ENCODE measurements at regions not wholly inside any gene's neighbourhood (a gene's known extent, or its start where the extent isn't known, plus 50 kb on each side); places are given as distances from the start of the nearest gene placed in this dataset.

DNA sequence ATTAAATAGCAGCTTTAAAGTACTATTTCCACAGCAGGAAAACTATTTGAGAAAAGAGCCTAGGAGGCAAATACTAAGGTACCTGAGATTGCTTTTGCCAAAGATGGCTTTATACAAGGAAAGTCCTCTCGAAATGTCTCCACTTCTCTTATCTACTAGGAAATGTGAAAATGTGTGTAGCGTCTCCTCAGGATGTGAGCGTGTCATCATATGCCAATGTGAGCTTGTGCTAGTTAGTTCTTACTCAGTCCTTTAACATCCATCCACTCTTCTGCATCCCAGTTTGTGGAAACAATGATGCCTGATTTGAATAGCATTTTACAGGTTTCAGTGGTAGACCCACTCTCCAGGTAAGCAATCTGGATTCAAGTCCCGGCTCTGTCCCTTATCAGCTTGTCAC lies 421.0 kb downstream of the DYNC2H1 start:
- POLR2A ChIA-PET (ENCODE audit: low non-redundant PET), result no interaction called here
- intact Hi-C loops (cut with micrococcal nuclease; ENCODE audit: unreplicated experiment), result no loop called here
- TF ChIP-seq CTCF (conservative IDR thresholded peaks at IDR 0.05; ENCODE audit: low read depth, low read length) (no peak), EZH2 (IDR thresholded peaks at IDR 0.05; ENCODE audit: borderline replicate concordance, low read depth, low read length, poor library complexity, severe bottlenecking) (no peak)
- no peak for DNase-seq (ENCODE audit: low spot score)
- CTCF ChIA-PET, result no interaction called here
- no peaks in the 10 kb centered on the region for H3K36me3 ChIP-seq (ENCODE audit: insufficient read depth, low read length, poor library complexity, severe bottlenecking)
- H3K9me3 ChIP-seq (ENCODE audit: low read depth, low read length, poor library complexity, severe bottlenecking), result no peaks in the 10 kb centered on the region
- no peaks in the 10 kb centered on the region for H3K27me3 ChIP-seq (replicated peaks; ENCODE audit: insufficient read depth, low read depth, low read length, poor library complexity)
- H3K27ac ChIP-seq (ENCODE audit: low read depth, low read length, poor library complexity, severe bottlenecking), result no peak overlapping the region
- no TSS peak for BruUV-seq (replicated peaks)
- H3K4me3 ChIP-seq (ENCODE audit: low read depth, low read length, poor library complexity, severe bottlenecking), result no peak overlapping the region
- H3K4me1 ChIP-seq (ENCODE audit: insufficient read depth, low read length, poor library complexity, severe bottlenecking), result peaks cover 25% of the 10 kb centered on the region

DNA sequence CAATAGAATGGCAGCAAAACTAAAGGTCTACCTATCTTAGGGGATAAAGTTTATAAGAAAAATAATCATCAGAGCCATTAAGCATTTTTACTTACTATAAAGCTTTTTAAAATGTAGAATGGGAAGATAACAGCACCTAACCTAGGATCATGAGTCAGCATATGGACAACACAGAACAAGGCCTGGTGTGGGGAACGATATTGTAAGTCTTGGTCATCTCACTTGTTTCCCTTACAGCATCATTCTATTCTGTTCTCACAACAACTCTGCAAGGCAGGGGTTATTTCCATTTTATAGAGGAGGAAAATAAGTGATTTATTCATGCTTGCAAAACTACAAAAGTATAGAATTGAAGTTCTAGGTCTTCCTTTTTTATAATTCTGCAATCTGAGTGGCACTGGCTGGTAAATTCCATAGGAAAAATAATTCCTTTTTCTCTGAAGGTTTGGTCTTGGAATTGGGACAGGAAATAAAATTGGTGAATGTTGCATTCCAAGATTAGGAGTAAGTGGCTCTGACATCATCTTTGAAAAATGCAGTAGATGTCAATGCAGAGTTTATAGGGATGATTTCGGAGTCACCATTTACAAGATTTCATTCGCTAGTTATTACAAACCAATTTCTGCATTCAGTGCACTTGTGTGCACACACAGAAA lies 423.0 kb downstream of the DYNC2H1 start:
- Histone ChIP-seq H3K4me1 (ENCODE audit: insufficient read depth, low read length, poor library complexity, severe bottlenecking) (peaks cover 29% of the 10 kb centered on the region), H3K36me3 (ENCODE audit: insufficient read depth, low read length, poor library complexity, severe bottlenecking) (no peaks in the 10 kb centered on the region), H3K27ac (ENCODE audit: low read depth, low read length, poor library complexity, severe bottlenecking) (no peak overlapping the region), H3K27me3 (replicated peaks; ENCODE audit: insufficient read depth, low read depth, low read length, poor library complexity) (no peaks in the 10 kb centered on the region), H3K4me3 (ENCODE audit: low read depth, low read length, poor library complexity, severe bottlenecking) (no peak overlapping the region), H3K9me3 (ENCODE audit: low read depth, low read length, poor library complexity, severe bottlenecking) (no peaks in the 10 kb centered on the region)
- peak; percentile 63 for DNase-seq (ENCODE audit: low spot score)
- ChIA-PET POLR2A (ENCODE audit: low non-redundant PET) (no interaction called here), CTCF (no interaction called here)
- no TSS peak for BruUV-seq (replicated peaks)
- TF ChIP-seq CTCF (conservative IDR thresholded peaks at IDR 0.05; ENCODE audit: low read depth, low read length) (no peak), EZH2 (IDR thresholded peaks at IDR 0.05; ENCODE audit: borderline replicate concordance, low read depth, low read length, poor library complexity, severe bottlenecking) (no peak)
- intact Hi-C loops (cut with micrococcal nuclease; ENCODE audit: unreplicated experiment), result no loop called here

DNA sequence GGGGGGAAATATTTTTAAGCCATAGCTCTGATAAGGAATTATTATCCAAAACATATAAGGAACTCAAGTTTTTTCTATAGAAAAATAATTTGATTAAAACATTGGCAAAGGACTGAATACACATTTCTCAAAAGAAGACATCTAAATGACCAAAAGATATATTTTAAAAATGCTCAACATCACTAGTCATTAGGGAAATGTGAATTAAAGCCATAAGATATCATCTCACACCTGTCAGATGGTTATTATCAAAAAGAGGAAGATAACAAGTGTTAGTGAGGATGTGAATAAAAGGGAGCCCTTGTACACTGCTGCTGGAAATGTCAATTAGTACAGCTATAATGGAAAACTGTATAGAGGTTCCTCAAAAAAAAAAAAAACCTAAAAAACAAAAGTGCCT lies 425.0 kb downstream of the DYNC2H1 start:
- TF ChIP-seq EZH2 (IDR thresholded peaks at IDR 0.05; ENCODE audit: borderline replicate concordance, low read depth, low read length, poor library complexity, severe bottlenecking) (no peak), CTCF (conservative IDR thresholded peaks at IDR 0.05; ENCODE audit: low read depth, low read length) (no peak)
- intact Hi-C loops (cut with micrococcal nuclease; ENCODE audit: unreplicated experiment), result no loop called here
- BruUV-seq (replicated peaks), result no TSS peak
- H3K9me3 ChIP-seq (ENCODE audit: low read depth, low read length, poor library complexity, severe bottlenecking), result no peaks in the 10 kb centered on the region
- H3K4me3 ChIP-seq (ENCODE audit: low read depth, low read length, poor library complexity, severe bottlenecking), result no peak overlapping the region
- no peak for DNase-seq (ENCODE audit: low spot score)
- H3K4me1 ChIP-seq (ENCODE audit: insufficient read depth, low read length, poor library complexity, severe bottlenecking), result peaks cover 27% of the 10 kb centered on the region
- ChIA-PET POLR2A (ENCODE audit: low non-redundant PET) (no interaction called here), CTCF (no interaction called here)
- no peaks in the 10 kb centered on the region for H3K36me3 ChIP-seq (ENCODE audit: insufficient read depth, low read length, poor library complexity, severe bottlenecking)
- H3K27ac ChIP-seq (ENCODE audit: low read depth, low read length, poor library complexity, severe bottlenecking), result no peak overlapping the region
- no peaks in the 10 kb centered on the region for H3K27me3 ChIP-seq (replicated peaks; ENCODE audit: insufficient read depth, low read depth, low read length, poor library complexity)

Data from A673 (cell line).